Mesenchymal stem cell (in vitro differentiated cells and primary cell): ENCODE measurements at regions not wholly inside any gene's neighbourhood (a gene's known extent, or its start where the extent isn't known, plus 50 kb on each side); places are given as distances from the start of the nearest gene placed in this dataset.

ENCODE experiments used
- DNase-seq: peaks from one replicate; pipeline ENCODE4 v3.0.0-alpha.2; 2013
- H2AFZ ChIP-seq: one replicate; pipeline ENCODE4 v1.6.1; 2013; ENCODE audit warnings: low read depth, mild to moderate bottlenecking, control low read depth, inconsistent platforms, low read length, moderate library complexity
- H2AK5ac ChIP-seq: 2 replicates; pipeline ENCODE4 v1.6.1; 2013; ENCODE audit warnings: low read length, moderate library complexity, mild to moderate bottlenecking, inconsistent platforms; ENCODE audit not compliant: severe bottlenecking
- H2BK120ac ChIP-seq: one replicate; pipeline ENCODE4 v1.6.1; 2013; ENCODE audit warnings: low read depth, mild to moderate bottlenecking, inconsistent platforms, low read length, moderate library complexity
- H2BK12ac ChIP-seq, 2 experiments: one replicate each; pipeline ENCODE4 v1.6.1; 2013; ENCODE audit warnings: inconsistent platforms in 2 of 2, low read length in 2 of 2, mild to moderate bottlenecking in 2 of 2, moderate library complexity in 2 of 2, control low read depth in 1 of 2
- H2BK15ac ChIP-seq: one replicate; pipeline ENCODE4 v1.6.1; 2013; ENCODE audit warnings: mild to moderate bottlenecking, low read depth, inconsistent platforms; ENCODE audit not compliant: poor library complexity, severe bottlenecking
- H2BK5ac ChIP-seq: 2 replicates; pipeline ENCODE4 v1.6.1; 2013; ENCODE audit warnings: low read depth, mild to moderate bottlenecking, low read length, control low read depth, inconsistent platforms; ENCODE audit not compliant: poor library complexity, severe bottlenecking
- H3K14ac ChIP-seq, 2 experiments: one replicate each; pipeline ENCODE4 v1.6.1; 2013; ENCODE audit warnings: inconsistent platforms in 2 of 2, low read length in 2 of 2, control low read depth in 1 of 2, mild to moderate bottlenecking in 1 of 2, moderate library complexity in 1 of 2
- H3K18ac ChIP-seq, 2 experiments: one replicate each; pipeline ENCODE4 v1.6.1; 2013; ENCODE audit warnings: inconsistent platforms in 2 of 2, low read length in 2 of 2, control low read depth in 1 of 2, low read depth in 1 of 2, mild to moderate bottlenecking in 1 of 2
- H3K23ac ChIP-seq, 2 experiments: one replicate each; pipeline ENCODE4 v1.6.1; 2013; ENCODE audit warnings: inconsistent platforms in 2 of 2, low read length in 2 of 2, mild to moderate bottlenecking in 2 of 2, moderate library complexity in 2 of 2, control low read depth in 1 of 2
- H3K27ac ChIP-seq: 2 replicates; pipeline ENCODE4 v1.5.1; 2013; ENCODE audit warnings: mild to moderate bottlenecking, moderate library complexity, low read length, control low read depth, inconsistent platforms; ENCODE audit not compliant: poor library complexity, severe bottlenecking
- H3K27me3 ChIP-seq, 2 experiments: 2 replicates each; pipeline versions ENCODE4 v1.6.1 to v1.7.0; 2013; ENCODE audit warnings: low read length in 2 of 2, mild to moderate bottlenecking in 2 of 2, moderate library complexity in 2 of 2, control low read depth in 1 of 2, inconsistent platforms in 1 of 2; ENCODE audit not compliant: control insufficient read depth in 1 of 2, insufficient read depth in 1 of 2
- H3K36me3 ChIP-seq, 2 experiments: 2 replicates each; pipeline versions ENCODE4 v1.6.1 to v1.7.0; 2013; ENCODE audit warnings: low read length in 2 of 2, control low read depth in 1 of 2, inconsistent platforms in 1 of 2, low read depth in 1 of 2, mild to moderate bottlenecking in 1 of 2; ENCODE audit not compliant: insufficient read depth in 2 of 2, control insufficient read depth in 1 of 2
- H3K4ac ChIP-seq, 2 experiments: one replicate each; pipeline ENCODE4 v1.6.1; 2013; ENCODE audit warnings: inconsistent platforms in 2 of 2, low read length in 2 of 2, mild to moderate bottlenecking in 2 of 2, moderate library complexity in 2 of 2, control low read depth in 1 of 2, low read depth in 1 of 2
- H3K4me1 ChIP-seq: 2 replicates; pipeline ENCODE4 v1.6.1; 2013; ENCODE audit warnings: low read depth, low read length, control low read depth; ENCODE audit not compliant: control insufficient read depth, insufficient read depth
- H3K4me2 ChIP-seq: 2 replicates; pipeline ENCODE4 v1.6.1; 2013; ENCODE audit warnings: low read length, mild to moderate bottlenecking, inconsistent platforms; ENCODE audit not compliant: poor library complexity, severe bottlenecking
- H3K4me3 ChIP-seq, 2 experiments: 2 replicates each; pipeline versions ENCODE4 v1.5.1 to v1.7.0; 2013; ENCODE audit warnings: low read length in 2 of 2, mild to moderate bottlenecking in 2 of 2, control low read depth in 1 of 2, low read depth in 1 of 2; ENCODE audit not compliant: insufficient read depth in 1 of 2
- H3K79me1 ChIP-seq: replicated peaks from 2 replicates; pipeline ENCODE4 v1.6.1; 2013; ENCODE audit warnings: mild to moderate bottlenecking, control low read depth, low read length, inconsistent platforms; ENCODE audit not compliant: poor library complexity, severe bottlenecking
- H3K9ac ChIP-seq: 2 replicates; pipeline ENCODE4 v1.7.0; 2013; ENCODE audit warnings: mild to moderate bottlenecking, low read length, moderate library complexity
- H3K9me3 ChIP-seq: 2 replicates; pipeline ENCODE4 v1.7.0; 2013; ENCODE audit warnings: mild to moderate bottlenecking, low read length; ENCODE audit not compliant: control insufficient read depth
- H4K8ac ChIP-seq: one replicate; pipeline ENCODE4 v1.6.1; 2013; ENCODE audit warnings: inconsistent platforms, mild to moderate bottlenecking, low read length, moderate library complexity
- H4K91ac ChIP-seq: one replicate; pipeline ENCODE4 v1.6.1; 2013; ENCODE audit warnings: mild to moderate bottlenecking, low read length, inconsistent platforms
- WGBS: methylation state at CpG from one replicate; pipeline ENCODE4 v1.1.7; 2013; ENCODE audit warnings: mixed read lengths; 5-methylcytosine and 5-hydroxymethylcytosine counted together

GRCh38 chr18:24536326-24536725 is 75.9 kb downstream of the HRH4 start:
- H4K91ac ChIP-seq, result no peak overlapping the region
- H2BK12ac ChIP-seq, result no peak overlapping the region
- H3K9ac ChIP-seq, result peak overlapping the region; percentile 70
- H3K4ac ChIP-seq, result no peak overlapping the region
- no peak overlapping the region for H3K27ac ChIP-seq
- no peak overlapping the region for H3K23ac ChIP-seq
- 63% methylated on average over 4 of the region's 4 CpGs for WGBS
- no peak overlapping the region for H2BK120ac ChIP-seq
- no peak overlapping the region for H2AK5ac ChIP-seq
- H3K36me3 ChIP-seq, result no peaks in the 10 kb centered on the region
- no peak overlapping the region for H3K4me2 ChIP-seq
- H4K8ac ChIP-seq, result no peak overlapping the region
- peaks cover 1% of the 10 kb centered on the region for H3K4me1 ChIP-seq
- H3K18ac ChIP-seq, result no peak overlapping the region
- peaks cover 0 to 40% of the 10 kb centered on the region in 2 experiments for H3K27me3 ChIP-seq
- H3K14ac ChIP-seq, result no peak overlapping the region
- no peak overlapping the region for H2BK15ac ChIP-seq
- H3K9me3 ChIP-seq, result no peaks in the 10 kb centered on the region
- no peaks in the 10 kb centered on the region for H3K79me1 ChIP-seq
- H2AFZ ChIP-seq, result no peak overlapping the region
- H2BK5ac ChIP-seq, result no peak overlapping the region
- H3K4me3 ChIP-seq, result peak overlapping the region in 1 of 2 experiments; percentile 67
- no peak for DNase-seq

GRCh38 chr18:24536834-24537233 is 76.4 kb downstream of the HRH4 start:
- Histone ChIP-seq H3K4me3 (peak overlapping the region in 1 of 2 experiments; percentile 67), H2AK5ac (no peak overlapping the region), H3K9me3 (no peaks in the 10 kb centered on the region), H3K4me2 (no peak overlapping the region), H3K9ac (peak overlapping the region; percentile 70), H3K4ac (no peak overlapping the region), H3K79me1 (no peaks in the 10 kb centered on the region), H2AFZ (no peak overlapping the region), H4K8ac (no peak overlapping the region), H3K27me3 (peaks cover 0 to 40% of the 10 kb centered on the region in 2 experiments), H3K18ac (no peak overlapping the region), H3K27ac (no peak overlapping the region), H3K4me1 (peaks cover 1% of the 10 kb centered on the region), H2BK12ac (no peak overlapping the region), H2BK15ac (no peak overlapping the region), H4K91ac (no peak overlapping the region), H3K23ac (no peak overlapping the region), H3K36me3 (no peaks in the 10 kb centered on the region), H3K14ac (no peak overlapping the region), H2BK5ac (no peak overlapping the region), H2BK120ac (no peak overlapping the region)
- 90% methylated on average over 1 of the region's 1 CpG for WGBS
- DNase-seq, result no peak

- no peak overlapping the region for H3K4ac ChIP-seq
- no peaks in the 10 kb centered on the region for H3K9me3 ChIP-seq
- 52% methylated on average over 3 of the region's 5 CpGs for WGBS
- H2BK120ac ChIP-seq, result no peak overlapping the region
- no peak overlapping the region for H2BK15ac ChIP-seq
- peaks cover 0 to 40% of the 10 kb centered on the region in 2 experiments for H3K27me3 ChIP-seq
- no peak overlapping the region for H2BK5ac ChIP-seq
- H3K9ac ChIP-seq, result peak overlapping the region; percentile 37
- no peak overlapping the region for H3K23ac ChIP-seq
- no peak overlapping the region for H3K14ac ChIP-seq
- H4K8ac ChIP-seq, result no peak overlapping the region
- no peak overlapping the region for H2AFZ ChIP-seq
- H2BK12ac ChIP-seq, result no peak overlapping the region
- no peak overlapping the region for H4K91ac ChIP-seq
- no peaks in the 10 kb centered on the region for H3K79me1 ChIP-seq
- no peak for DNase-seq
- H3K36me3 ChIP-seq, result no peaks in the 10 kb centered on the region
- no peak overlapping the region for H3K4me3 ChIP-seq
- H3K27ac ChIP-seq, result no peak overlapping the region
- H3K4me1 ChIP-seq, result peaks cover 1% of the 10 kb centered on the region
- no peak overlapping the region for H3K4me2 ChIP-seq
- no peak overlapping the region for H2AK5ac ChIP-seq
- H3K18ac ChIP-seq, result no peak overlapping the region
Measured at GRCh38 chr18:24538414-24539264, 78.2 kb downstream of the HRH4 start.

GRCh38 chr18:24539866-24540617 is 79.6 kb downstream of the HRH4 start:
- WGBS, result 80% methylated on average over 4 of the region's 4 CpGs
- H3K27me3 ChIP-seq, result peaks cover 0 to 39% of the 10 kb centered on the region in 2 experiments
- H3K4me3 ChIP-seq, result no peak overlapping the region

More at GRCh38 chr18:24539866-24540617, 79.6 kb downstream of the HRH4 start:
- Histone ChIP-seq H3K4ac (no peak overlapping the region), H3K23ac (no peak overlapping the region), H2BK120ac (no peak overlapping the region), H3K4me2 (no peak overlapping the region), H3K79me1 (no peaks in the 10 kb centered on the region), H3K27ac (no peak overlapping the region), H3K14ac (no peak overlapping the region), H3K9me3 (no peaks in the 10 kb centered on the region), H2AFZ (no peak overlapping the region), H3K9ac (no peak overlapping the region), H2BK12ac (no peak overlapping the region), H4K8ac (no peak overlapping the region), H3K4me1 (peaks cover 1% of the 10 kb centered on the region), H2BK15ac (no peak overlapping the region), H3K36me3 (no peaks in the 10 kb centered on the region), H3K18ac (no peak overlapping the region), H4K91ac (no peak overlapping the region), H2BK5ac (no peak overlapping the region), H2AK5ac (no peak overlapping the region)
- DNase-seq, result no peak
